ENCODE measurements at regions not wholly inside any gene's neighbourhood (a gene's known extent, or its start where the extent isn't known, plus 50 kb on each side); places are given as distances from the start of the nearest gene placed in this dataset.

GRCh38 chr17:55632893-55633292, 89.8 kb downstream of the TMEM100 start:
- DNase-seq: no peak

GRCh38 chr17:55632236-55632635, 90.4 kb downstream of the TMEM100 start:
- no peak for DNase-seq

- DNase-seq: no peak
Observed at GRCh38 chr17:55629995-55630394, 92.7 kb downstream of the TMEM100 start.

- no peak for DNase-seq
Observed at GRCh38 chr17:55625521-55625920, 97.1 kb downstream of the TMEM100 start.

GRCh38 chr17:55624772-55625433, 97.8 kb downstream of the TMEM100 start:
- DNase-seq: no peak

- no peak for DNase-seq
Observed at GRCh38 chr17:55622547-55622946, 100.1 kb downstream of the TMEM100 start.

GRCh38 chr17:55620945-55621344, 101.7 kb downstream of the TMEM100 start:
- no peak for DNase-seq

GRCh38 chr17:55620023-55620422, 102.6 kb downstream of the TMEM100 start:
- no peak for DNase-seq

GRCh38 chr17:55617441-55617840, 105.2 kb downstream of the TMEM100 start:
- no peak for DNase-seq

GRCh38 chr17:55614061-55614460, 102.8 kb upstream of the SMIM36 start:
- DNase-seq: no peak

GRCh38 chr17:55612691-55613141, 101.5 kb upstream of the SMIM36 start:
- DNase-seq: no peak

GRCh38 chr17:55607731-55608341, 96.6 kb upstream of the SMIM36 start:
- DNase-seq: peak; percentile 65

GRCh38 chr17:55606488-55606815, 95.2 kb upstream of the SMIM36 start:
- no peak for DNase-seq

- no peak for DNase-seq
Observed at GRCh38 chr17:55605705-55606487, 94.6 kb upstream of the SMIM36 start.

- DNase-seq: peak; percentile 48
Observed at GRCh38 chr17:55601874-55602364, 90.7 kb upstream of the SMIM36 start.

- peak; percentile 4 for DNase-seq
Observed at GRCh38 chr17:55598495-55598894, 87.2 kb upstream of the SMIM36 start.

GRCh38 chr17:55588446-55589242, 77.4 kb upstream of the SMIM36 start:
- no peak for DNase-seq

GRCh38 chr17:55587608-55588139, 76.4 kb upstream of the SMIM36 start:
- DNase-seq: no peak

GRCh38 chr17:55585629-55586028, 74.4 kb upstream of the SMIM36 start:
- no peak for DNase-seq

- DNase-seq: no peak
Observed at GRCh38 chr17:55584861-55585260, 73.6 kb upstream of the SMIM36 start.

GRCh38 chr17:55584055-55584685, 72.9 kb upstream of the SMIM36 start:
- no peak for DNase-seq

- DNase-seq: no peak
Observed at GRCh38 chr17:55582897-55583296, 71.6 kb upstream of the SMIM36 start.

Data from NCI-H82 (cell line).